ENCODE measurements at regions not wholly inside any gene's neighbourhood (a gene's known extent, or its start where the extent isn't known, plus 50 kb on each side); places are given as distances from the start of the nearest gene placed in this dataset.
"Not testable (repeated sequence)": the region's sequence is repeated elsewhere in the genome, so short reads cannot be mapped to it uniquely, and the experiment has no call there.

DNA sequence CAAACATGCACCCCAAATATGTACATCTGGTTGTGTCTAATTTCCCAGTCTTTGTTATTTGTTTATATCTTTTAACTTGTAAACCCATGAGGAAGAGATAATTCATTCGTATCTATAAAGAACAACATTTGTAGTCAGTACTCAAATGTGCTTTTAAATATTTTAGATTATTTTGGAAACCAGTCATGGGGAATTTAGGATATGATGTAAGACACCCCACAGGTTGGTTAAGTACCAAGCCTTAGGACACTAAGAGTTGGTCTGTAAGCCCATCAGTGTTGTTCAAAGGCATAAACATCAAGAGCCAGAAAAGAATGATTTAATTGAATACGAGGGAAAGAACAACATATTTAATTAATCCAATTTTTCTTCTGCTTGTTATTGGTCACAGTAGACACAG is 421.1 kb upstream of the SEMA3C start:
- no peak for DNase-seq

DNA sequence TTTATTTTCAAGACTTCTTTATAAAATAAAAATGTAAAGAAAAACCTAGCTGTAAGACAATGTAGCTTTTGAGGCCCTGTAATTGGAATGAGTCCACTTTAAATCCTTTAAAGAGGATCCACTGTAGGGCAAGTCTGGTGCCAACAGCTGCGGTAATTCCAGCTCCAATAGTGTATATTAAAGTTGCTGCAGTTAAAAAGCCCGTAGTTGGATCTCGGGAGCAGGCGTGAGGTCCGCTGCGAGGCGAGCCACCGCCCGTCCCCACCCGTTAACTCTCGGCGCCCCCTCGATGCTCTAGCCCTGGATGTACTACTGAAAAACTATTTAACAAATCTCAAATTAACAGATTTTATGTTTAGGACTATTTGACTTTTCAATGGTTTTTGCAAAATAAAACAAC is 414.7 kb upstream of the SEMA3C start:
- DNase-seq = no peak

DNA sequence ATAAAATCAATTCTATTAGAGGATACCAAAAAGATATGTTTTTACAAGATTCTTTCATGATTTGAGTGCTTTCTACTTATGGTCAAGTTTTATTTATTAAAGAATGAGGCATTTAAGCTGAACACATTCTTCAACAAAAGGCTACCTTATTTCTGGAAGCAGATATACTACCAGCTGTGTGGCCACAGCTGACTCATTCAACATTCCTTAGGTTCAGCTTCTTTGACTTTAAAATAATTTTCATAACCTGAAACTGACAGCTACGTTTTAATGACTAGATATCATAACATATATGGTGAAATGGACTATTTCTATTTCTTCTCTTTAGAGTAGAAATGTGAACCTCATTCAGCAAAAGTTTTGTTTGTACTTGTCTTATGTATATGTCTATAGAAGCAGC is 414.2 kb upstream of the SEMA3C start:
- no peak for DNase-seq

DNA sequence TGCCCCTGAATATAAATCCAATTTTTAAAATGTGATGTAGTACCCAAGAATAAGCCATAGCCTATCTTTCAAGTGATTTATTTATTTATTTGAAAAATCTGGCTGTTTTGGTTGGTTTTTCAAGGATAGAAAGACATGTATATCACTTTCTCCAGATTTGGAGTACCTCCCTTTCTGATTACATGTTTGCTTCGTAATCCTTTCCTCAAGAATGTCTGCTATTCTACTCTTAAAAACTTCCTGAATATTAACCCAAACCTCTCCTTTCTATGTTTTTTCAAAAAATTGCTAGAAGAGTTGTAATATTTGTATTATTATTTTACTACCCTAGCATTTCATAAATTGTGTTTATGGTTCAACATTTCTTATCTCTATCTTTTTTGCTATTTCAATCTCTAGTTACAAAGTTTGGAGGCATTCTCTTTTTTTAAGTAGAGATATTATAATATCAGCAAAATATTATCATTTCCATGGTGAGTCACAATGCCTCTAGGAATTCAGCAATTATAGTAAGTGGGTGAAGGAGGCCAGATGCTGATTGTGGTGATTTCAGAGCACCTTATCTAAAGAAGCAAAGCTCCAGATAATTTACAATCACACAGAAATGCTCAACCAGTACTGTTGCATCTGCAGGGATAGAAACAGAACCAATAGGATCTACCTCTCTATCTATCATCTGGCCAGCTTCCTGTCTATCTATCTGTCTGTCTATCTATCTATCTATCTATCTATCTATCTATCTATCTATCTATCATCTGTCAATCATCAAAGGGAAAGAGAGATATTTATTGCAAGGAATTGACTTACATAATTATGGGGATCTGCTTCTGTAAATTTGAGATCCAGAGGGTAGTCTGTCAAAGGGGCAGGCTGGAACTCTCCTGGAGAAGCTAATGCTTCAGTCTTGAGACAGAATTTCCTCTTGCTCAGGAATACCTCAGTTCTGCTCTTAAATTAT is 412.5 kb upstream of the SEMA3C start:
- no peak for DNase-seq

DNA sequence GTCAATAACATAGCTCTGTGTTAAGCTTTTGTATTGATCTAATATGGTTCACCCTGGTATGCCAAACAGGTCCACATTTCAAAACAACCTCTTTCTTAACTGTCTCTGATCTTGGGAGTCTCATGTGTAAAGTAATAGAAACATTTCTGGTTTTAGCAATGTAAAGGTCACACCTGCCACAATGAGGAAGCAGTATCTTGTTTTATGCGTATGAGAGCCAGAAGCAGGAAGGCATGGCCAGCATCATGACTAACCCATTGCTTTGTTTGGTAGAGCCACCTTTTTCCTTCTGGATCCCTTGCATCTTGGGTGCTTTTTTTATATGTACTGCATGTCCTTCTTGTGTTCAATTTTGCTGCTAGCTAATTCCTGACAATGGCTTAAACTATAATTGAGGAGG is 411.3 kb upstream of the SEMA3C start:
- DNase-seq = no peak

DNA sequence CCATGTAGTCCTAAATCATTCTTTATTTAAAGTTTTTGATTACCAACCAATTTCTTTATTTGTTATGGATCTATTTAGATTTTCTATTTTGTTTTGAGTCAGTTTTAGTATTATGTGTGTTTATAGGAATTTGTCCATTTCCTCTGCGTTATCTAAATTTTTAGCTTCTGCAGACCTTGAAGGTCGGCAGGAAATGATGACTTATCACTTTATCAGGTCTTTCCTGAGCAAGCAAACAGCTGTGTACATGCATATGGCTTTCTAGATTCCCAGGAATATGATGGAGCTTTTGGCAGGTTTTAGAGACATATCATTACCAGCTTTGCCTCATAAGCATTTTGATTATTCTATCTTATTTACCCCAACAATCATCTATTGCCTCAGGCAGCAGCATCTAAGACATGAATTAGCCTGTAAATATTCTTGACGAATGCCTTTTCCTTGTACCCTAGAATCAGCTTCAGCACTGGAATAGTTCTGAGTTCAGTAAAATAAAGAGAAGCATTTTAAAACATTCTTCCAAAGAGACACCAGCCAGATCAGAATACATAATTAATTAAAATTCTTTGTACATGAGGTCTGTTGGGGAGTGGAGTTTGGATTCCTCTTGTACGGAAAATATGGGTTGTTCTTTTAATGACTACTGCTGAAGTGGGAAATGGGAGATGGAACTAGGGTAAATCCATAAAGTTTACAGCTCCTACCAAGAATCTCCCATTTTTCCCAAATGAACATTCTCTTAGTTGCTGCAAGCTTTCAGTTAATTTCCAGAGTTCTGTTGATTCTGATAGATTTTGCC is 408.8 kb upstream of the SEMA3C start:
- DNase-seq = no peak

DNA sequence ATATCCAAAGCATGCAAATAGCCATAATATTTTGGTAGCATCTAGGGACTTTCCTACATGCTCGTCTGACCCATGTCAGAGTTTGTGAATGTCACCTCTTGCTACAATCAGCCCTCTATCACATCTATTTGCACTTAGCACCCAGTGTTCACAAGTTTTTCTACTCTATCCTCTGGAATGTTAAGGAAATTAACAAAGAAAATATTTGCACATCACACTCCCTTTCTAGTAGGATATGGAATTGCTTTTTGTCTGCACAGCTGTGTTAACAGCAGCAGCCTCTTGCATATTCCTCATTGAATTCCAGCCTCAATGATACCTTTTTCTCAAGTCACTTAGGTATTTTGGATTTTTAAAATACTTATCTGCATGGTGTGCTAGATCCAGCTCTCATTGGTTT is 403.1 kb upstream of the SEMA3C start:
- no peak for DNase-seq

DNA sequence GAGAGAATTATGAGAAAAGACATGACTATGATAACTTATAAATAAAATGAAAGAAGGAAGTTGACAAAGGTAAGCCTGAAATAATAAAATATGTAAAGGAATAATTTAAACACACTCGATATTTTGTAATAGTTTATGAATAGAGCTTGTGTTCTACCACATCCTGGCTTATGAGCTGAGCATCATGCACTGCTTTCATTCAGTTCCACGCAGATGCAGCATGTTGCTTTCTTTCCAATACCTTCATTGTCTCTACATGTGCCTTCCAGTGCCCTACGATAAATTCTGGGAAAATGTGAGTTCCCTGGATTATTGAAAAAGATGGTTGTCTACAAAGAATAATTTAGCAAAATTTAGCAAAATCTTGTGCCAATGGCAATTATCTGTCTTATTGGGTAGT is 398.9 kb upstream of the SEMA3C start:
- no peak for DNase-seq

DNA sequence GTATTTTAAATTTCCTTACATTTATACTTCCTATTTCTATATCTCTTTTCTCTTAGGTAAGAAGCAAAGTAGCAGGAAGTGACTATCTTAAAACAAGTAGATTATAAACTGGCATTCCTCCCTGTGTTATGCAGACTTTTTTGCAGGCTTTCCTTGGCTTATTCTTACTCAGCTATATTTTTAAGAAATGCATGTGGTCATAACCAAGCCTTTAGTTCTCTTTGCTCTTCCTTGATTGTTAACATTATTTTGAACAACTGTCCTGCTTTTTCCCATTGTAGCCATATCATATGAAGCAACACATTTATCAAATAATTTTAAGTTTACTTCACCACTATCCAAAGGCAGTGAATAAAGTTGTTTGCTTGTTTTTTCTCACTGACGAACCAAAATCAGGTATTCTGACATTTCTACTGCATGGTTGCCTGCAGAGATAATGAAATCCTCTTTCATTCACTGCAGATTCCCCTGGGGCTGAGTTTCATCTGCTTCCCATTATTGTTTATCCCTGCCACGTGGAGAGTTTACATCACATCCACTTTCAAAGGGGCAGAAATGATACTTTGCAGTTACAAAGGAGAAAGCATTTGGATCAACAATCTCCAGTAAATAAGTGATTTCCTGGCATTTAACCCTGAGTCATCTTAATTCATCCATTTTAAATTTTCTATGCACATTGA is 389.9 kb upstream of the SEMA3C start:
- no peak for DNase-seq

DNA sequence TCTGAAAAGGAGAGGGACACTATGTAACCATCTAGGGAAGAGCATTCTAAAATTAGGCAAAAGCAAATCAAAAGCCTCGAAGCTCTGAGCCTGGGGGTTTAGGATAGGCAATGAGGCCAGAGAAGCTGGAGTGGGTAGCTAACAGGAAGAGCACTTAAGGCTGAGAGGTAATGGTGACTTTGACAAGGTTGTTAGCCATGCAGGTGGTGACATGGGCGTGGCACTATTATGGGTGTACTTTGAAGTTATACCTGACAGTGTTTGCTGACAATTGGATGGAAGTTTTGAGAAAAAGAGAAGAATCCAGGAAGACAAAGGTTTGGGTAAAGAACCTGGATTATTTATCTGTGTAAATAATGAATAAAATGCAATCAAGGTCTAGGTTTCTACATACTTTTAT is 383.0 kb upstream of the SEMA3C start:
- DNase-seq = no peak

DNA sequence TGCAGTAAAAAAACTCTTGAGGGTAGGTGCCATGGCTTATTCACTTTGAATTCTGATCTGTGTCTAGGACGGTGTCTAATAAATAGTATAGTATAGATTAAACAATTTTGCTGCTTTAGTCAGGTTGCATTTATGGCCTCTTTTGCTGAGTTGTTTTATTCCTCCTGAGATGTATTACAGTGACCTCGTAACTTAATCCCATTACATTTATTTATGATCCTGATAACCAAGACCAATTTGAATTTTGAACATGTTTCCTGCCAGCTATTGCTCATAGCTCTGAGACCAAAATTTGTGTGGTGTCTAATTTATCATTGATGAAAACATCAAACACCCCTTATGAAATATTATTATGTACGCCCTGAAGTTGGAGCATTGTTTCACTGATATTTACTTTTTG is 381.9 kb upstream of the SEMA3C start:
- DNase-seq = no peak

DNA sequence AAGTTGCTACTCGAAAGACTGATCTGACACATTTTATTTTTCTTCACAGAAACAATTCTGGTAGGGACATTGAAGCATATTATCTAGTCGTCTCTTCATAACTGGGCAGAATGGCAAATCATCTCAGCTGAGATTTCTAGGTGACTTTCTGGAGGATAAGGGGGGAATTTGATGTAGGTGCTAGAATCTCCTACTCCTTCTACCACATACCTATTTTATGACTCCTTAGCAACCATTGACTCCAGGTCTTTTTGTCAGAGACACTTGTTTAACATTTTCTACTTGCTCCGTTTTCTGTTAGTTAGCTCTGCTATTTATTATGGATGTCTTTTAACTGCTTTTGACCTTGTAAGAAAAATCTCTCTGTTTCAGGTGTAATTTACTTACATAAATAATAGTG is 380.9 kb upstream of the SEMA3C start:
- DNase-seq = no peak

DNA sequence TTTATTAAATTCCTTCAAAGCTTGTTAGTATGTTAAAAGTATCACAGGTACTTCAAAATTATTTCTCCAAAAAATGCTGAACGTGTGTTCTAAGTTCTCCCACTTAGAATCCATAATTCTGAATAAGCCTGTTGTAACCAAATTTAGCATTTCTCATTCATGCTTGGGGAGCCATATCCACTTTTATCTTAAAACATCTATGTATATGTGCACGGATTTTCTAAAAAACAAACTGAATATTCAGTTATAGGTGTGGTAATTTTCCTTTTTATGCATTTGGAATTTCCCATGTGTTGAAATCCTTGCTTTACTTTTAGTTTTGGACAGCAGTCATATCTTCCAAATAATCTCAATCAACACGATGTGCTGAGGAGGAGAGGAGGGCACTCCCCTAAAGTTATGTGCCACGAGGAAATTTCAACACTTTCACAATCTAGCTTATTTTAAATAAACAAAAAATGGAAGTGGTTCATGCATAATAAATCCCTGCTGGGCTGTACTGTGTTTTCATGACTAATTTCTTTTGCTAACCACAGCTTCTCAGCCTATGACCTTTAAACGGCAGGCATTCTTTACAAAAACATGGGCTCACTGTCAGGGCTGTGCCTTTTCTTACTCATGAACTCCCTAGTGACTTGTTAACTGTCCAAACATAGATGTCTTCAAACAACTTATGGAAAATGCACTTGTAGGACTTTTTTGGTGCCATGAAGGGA is 380.3 kb upstream of the SEMA3C start:
- DNase-seq = peak; percentile 64

DNA sequence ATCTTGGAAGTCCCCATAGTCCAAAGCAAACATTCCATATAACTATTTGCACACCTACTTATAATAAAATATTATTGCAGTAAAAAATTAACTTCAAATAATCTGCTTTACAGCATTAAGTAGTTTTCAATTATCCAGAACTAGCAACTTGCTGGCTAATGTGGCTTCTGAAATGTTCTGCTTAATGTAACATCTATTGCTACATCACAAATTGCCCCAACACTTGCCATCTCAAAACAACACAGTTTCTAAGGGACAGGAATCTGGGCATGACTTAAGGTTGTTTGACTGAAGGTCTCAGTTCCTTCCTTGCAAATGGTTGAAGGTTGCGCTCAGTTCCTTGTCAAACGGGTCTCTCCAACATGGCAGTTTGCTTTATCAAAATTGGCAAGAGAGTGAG is 378.5 kb upstream of the SEMA3C start:
- no peak for DNase-seq

DNA sequence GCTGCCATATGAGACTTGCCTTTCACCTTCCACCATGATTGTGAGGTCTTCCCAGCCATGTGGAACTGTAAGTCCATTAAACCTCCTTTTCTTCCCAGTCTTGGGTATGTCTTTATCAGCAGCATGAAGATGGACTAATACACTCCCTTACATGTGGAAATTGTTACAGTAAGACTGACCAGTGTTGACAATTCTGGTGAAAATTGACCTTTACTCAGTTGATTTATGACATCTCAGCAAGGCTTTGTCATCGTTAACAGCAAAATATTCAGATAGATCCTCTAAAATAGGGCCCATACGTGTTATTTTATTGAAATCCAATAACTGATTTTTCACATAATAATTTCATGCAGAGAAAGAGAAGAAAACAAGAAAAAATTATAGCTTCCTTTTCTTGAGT is 377.9 kb upstream of the SEMA3C start:
- no peak for DNase-seq

DNA sequence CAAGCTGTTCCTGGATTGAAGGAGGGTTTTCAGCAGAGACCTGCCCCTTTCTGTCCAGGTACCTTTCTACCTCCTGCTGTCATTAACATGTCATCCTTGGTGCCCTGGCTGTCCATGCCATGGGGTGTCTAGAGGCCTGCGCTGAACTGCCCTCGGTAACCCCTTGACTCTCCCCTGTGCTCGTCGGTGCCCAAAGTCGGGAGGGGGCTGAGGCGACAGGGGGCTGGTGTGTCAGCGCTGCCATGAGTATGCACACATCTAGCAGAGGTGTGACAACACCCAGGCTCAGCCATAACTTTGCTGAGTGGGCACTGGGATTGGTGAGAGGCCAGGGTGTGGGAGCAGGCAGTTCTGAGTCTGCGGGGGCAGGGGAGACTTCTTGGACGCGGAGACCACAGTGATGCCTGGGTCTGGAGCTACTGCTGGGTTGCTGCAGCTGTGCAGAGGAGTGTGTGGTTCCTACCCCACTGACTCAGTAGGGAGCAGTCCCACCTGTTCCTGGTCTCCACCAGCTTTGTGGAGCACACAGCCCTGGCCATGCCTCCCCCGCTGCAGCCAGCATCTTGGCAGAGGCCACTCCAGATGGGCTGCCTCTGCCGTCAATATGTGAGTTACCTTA is 376.2 kb upstream of the SEMA3C start:
- DNase-seq = no peak

DNA sequence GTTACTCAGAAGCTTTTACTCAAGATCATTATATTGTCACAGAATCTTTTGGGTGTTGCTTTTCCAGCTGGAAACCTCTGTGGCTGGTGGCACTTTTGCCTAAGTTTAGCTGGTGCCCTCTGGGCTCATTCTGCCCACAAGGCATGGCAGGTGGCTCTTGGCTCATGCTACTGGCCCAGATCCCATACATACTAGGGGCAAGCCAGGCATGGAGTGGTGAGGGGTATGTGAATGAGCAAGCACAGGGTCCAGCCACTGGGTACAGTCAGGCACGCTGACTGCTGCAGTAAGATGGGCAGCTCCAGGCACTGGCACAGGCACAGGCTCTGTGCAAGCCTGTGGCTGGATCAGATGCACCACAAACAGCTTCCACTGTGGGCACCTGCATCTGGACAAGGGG is 375.0 kb upstream of the SEMA3C start:
- DNase-seq = no peak

DNA sequence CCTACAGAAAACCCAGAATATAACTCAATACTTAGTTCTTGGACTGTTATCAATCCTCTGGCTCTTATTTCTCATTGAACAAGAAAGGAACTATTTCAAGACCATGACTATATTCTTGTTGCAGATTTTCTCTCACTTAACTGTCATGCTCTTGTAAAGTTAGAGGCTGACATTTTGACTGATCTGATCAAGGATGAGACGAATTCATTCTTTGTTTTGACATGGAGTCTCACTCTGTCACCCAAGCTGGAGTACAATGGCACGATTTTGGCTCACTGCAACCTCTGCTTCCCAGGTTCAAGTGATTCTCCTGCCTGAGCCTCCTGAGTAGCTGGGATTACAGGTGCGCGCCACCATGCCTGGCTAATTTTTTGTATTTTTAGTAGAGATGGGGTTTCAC is 367.9 kb upstream of the SEMA3C start:
- not testable (repeated sequence) for DNase-seq

DNA sequence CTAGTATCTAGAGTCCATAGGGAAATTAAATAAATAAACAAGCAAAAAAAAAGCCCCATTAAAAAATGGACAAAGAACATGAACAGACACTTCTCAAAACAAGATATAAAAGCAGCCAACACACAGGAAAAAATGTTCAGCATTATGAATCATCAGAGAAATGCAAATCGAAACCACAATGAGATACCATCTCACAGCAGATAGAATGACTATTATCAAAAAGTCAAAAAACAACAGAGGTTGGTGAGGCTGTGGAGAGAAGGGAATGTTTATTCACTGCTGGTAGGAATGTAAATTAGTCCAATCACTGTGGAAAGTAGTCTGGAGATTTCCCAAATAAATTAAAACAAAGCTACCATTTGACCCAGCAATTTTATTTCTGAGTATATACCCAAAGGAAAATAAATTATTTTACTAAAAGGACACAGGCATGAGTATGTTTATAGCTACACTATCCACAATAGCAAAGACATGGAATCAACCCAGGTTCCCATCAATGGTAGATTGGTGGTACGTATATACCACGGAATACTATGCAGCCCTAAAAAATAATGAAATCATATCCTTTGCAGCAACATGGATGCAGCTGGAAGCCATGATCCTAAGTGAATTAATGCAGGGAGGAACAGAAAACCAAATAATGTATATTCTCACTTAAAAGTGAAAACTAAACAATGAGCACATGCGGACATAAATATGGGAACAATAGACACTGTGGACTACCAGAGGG is 366.5 kb upstream of the SEMA3C start:
- no peak for DNase-seq

DNA sequence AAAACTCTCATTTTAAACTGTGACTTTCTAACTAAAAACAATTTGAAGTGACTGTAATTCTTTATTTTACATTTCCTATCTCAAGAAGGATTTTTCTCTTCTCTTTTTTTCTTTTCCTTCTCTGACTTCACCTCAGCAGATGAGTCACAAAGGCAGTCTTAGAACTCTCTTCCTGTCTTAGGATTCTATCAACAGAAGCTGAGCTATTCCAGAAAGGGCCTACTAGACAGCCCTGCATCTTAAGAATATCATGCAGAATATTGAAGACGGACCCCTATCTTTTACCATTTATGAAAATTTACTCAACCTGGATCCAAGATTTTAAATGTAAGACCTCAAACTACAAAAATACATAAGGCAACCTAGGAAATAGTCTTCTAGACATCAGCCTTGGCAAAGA is 365.7 kb upstream of the SEMA3C start:
- DNase-seq = no peak

DNA sequence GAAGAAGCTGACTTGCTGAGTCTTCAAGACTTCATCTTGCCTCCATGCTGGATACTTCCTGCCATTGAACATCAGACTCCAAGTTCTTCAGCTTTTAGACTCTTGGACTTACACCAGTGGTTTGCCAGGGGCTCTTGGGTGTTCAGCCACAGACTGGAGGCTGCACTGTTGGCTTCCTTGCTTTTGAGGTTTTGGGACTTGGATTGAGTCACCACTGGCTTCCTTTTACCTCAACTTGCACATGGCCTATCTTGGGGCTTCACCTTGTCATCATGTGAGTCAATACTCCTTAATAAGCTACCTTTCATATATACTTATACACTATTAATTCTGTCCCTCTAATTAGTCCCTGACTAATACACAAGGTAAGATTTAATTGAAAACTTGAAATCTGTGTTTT is 361.7 kb upstream of the SEMA3C start:
- DNase-seq = no peak

DNA sequence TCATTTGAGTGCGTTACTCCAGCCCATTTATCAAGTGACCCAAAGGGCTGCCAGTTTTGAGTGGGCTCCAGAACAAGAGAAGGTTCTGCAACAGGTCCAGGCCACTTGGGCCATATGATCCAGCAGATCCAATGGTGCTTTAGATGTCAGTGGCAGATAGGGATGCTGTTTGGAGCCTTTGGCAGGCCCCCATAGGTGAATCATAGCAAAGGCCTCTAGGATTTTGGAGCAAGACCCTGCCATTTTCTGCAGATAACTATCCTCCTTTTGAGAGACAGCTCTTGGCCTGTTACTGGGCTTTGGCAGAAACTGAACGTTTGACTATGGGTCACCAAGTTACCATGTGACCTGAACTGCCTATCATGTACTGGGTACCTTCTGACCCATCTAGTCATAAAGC is 358.8 kb upstream of the SEMA3C start:
- no peak for DNase-seq

Data from T1000 (cell line).